Trophoblast cell (in vitro differentiated cells and primary cell): ENCODE measurements at regions not wholly inside any gene's neighbourhood (a gene's known extent, or its start where the extent isn't known, plus 50 kb on each side); places are given as distances from the start of the nearest gene placed in this dataset.

Experiments used
- DNase-seq, 2 donors: peaks; one replicate each; pipeline ENCODE4 v3.0.0-alpha.2; 2016
- H2AFZ ChIP-seq: 2 replicates; pipeline ENCODE4 v1.6.1; 2013; ENCODE audit warnings: low read length, moderate library complexity, mild to moderate bottlenecking; ENCODE audit not compliant: insufficient read depth, poor library complexity
- H2AK5ac ChIP-seq: 2 replicates; pipeline ENCODE4 v1.6.1; 2013; ENCODE audit warnings: mild to moderate bottlenecking, low read length
- H2BK120ac ChIP-seq: 2 replicates; pipeline ENCODE4 v1.6.1; 2013; ENCODE audit warnings: low read length, mild to moderate bottlenecking, moderate library complexity; ENCODE audit not compliant: insufficient read depth, poor library complexity
- H2BK12ac ChIP-seq: 2 replicates; pipeline ENCODE4 v1.6.1; 2013; ENCODE audit warnings: mild to moderate bottlenecking, low read length, moderate library complexity
- H2BK5ac ChIP-seq: 2 replicates; pipeline ENCODE4 v1.6.1; 2013; ENCODE audit warnings: low read length, low read depth, moderate library complexity, mild to moderate bottlenecking; ENCODE audit not compliant: poor library complexity
- H3K14ac ChIP-seq: 2 replicates; pipeline ENCODE4 v1.6.1; 2013; ENCODE audit warnings: mild to moderate bottlenecking, low read length
- H3K18ac ChIP-seq: 2 replicates; pipeline ENCODE4 v1.6.1; 2013; ENCODE audit warnings: mild to moderate bottlenecking, low read length
- H3K23ac ChIP-seq: 2 replicates; pipeline ENCODE4 v1.6.1; 2013; ENCODE audit warnings: low read length
- H3K27ac ChIP-seq: 2 replicates; pipeline ENCODE4 v1.5.1; 2013; ENCODE audit warnings: low read depth, mild to moderate bottlenecking, inconsistent platforms, low read length, moderate library complexity
- H3K27me3 ChIP-seq: 2 replicates; pipeline ENCODE4 v1.6.1; 2013; ENCODE audit warnings: inconsistent platforms, mild to moderate bottlenecking, low read length, moderate library complexity; ENCODE audit not compliant: insufficient read depth
- H3K36me3 ChIP-seq, 2 experiments: 1 replicate in 1 of 2; 2 replicates in 1 of 2; pipeline ENCODE4 v1.6.1; 2013; ENCODE audit warnings: low read length in 2 of 2, mild to moderate bottlenecking in 2 of 2, moderate library complexity in 1 of 2; ENCODE audit not compliant: insufficient read depth in 2 of 2, control insufficient read depth in 1 of 2
- H3K4ac ChIP-seq: 2 replicates; pipeline ENCODE4 v1.6.1; 2013; ENCODE audit warnings: low read depth, mild to moderate bottlenecking, low read length, moderate library complexity
- H3K4me1 ChIP-seq, 2 experiments: 1 replicate in 1 of 2; 2 replicates in 1 of 2; pipeline ENCODE4 v1.6.1; 2013; ENCODE audit warnings: low read length in 2 of 2, mild to moderate bottlenecking in 2 of 2, moderate library complexity in 1 of 2; ENCODE audit not compliant: insufficient read depth in 2 of 2, control insufficient read depth in 1 of 2
- H3K4me2 ChIP-seq: 2 replicates; pipeline ENCODE4 v1.6.1; 2013; ENCODE audit warnings: inconsistent platforms, mild to moderate bottlenecking, low read length, moderate library complexity
- H3K4me3 ChIP-seq: 2 replicates; pipeline ENCODE4 v1.5.1; 2013; ENCODE audit warnings: mild to moderate bottlenecking, low read depth, low read length, inconsistent platforms
- H3K79me1 ChIP-seq: one replicate; pipeline ENCODE4 v1.6.1; 2013; ENCODE audit warnings: low read length
- H3K79me2 ChIP-seq: 2 replicates; pipeline ENCODE4 v1.6.1; 2013; ENCODE audit warnings: low read length, mild to moderate bottlenecking; ENCODE audit not compliant: control insufficient read depth, insufficient read depth, poor library complexity
- H3K9ac ChIP-seq: 2 replicates; pipeline ENCODE4 v1.6.1; 2013; ENCODE audit warnings: mild to moderate bottlenecking, low read length
- H3K9me3 ChIP-seq: 2 replicates; pipeline ENCODE4 v1.6.1; 2013; ENCODE audit warnings: low read depth, mild to moderate bottlenecking, control low read depth, inconsistent platforms, low read length; ENCODE audit not compliant: insufficient read depth
- H4K12ac ChIP-seq: 2 replicates; pipeline ENCODE4 v1.6.1; 2013; ENCODE audit warnings: low read depth, mild to moderate bottlenecking, low read length, moderate library complexity
- H4K8ac ChIP-seq: 2 replicates; pipeline ENCODE4 v1.6.1; 2013; ENCODE audit warnings: low read depth, mild to moderate bottlenecking, low read length, moderate library complexity
- H4K91ac ChIP-seq: one replicate; pipeline ENCODE4 v1.6.1; 2013; ENCODE audit warnings: low read depth, mild to moderate bottlenecking, low read length, moderate library complexity
- WGBS: extraction: QIAGEN DNeasy Blood & Tissue Kit; methylation state at CpG from one replicate; pipeline ENCODE4 v1.1.7; 2013; ENCODE audit warnings: missing lambda C conversion rate; ENCODE audit not compliant: insufficient read length, insufficient coverage; ENCODE audit errors: extremely low coverage; 5-methylcytosine and 5-hydroxymethylcytosine counted together

DNA sequence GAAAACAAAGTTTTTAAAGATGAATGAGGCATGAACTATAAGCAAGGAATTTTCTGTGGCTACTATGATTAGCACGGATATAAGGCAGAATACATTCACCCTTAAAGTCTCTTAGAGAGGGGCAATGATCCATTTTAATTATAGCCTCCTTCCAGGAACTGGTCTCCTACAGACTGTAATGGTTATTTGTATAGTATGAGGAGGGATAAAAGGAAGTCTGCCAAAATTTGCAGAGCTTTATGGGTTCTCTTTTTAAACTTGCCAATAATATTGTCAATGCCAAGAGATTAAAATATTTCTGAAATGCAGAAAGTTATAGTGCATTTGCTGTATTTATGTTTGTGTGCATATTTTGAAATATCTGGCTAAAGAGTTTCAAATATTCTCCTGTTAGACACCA, 271.4 kb upstream of the LUZP2 start:
- H2BK5ac ChIP-seq, result no peak overlapping the region
- no peak overlapping the region for H3K23ac ChIP-seq
- H3K18ac ChIP-seq, result no peak overlapping the region
- H3K79me1 ChIP-seq, result no peaks in the 10 kb centered on the region
- H2AFZ ChIP-seq, result no peak overlapping the region
- H4K91ac ChIP-seq, result no peak overlapping the region
- no peak overlapping the region for H3K4me3 ChIP-seq
- WGBS, result no CpG with 5 or more reads among the region's 1 CpG
- H3K4me1 ChIP-seq, result no peaks in the 10 kb centered on the region
- H3K4ac ChIP-seq, result no peak overlapping the region
- H3K9ac ChIP-seq, result no peak overlapping the region
- no peak overlapping the region for H2AK5ac ChIP-seq
- H3K27me3 ChIP-seq, result no peaks in the 10 kb centered on the region
- no peak overlapping the region for H4K8ac ChIP-seq
- H2BK120ac ChIP-seq, result no peak overlapping the region
- H3K4me2 ChIP-seq, result no peak overlapping the region
- H4K12ac ChIP-seq, result no peak overlapping the region
- H3K14ac ChIP-seq, result no peak overlapping the region
- H3K9me3 ChIP-seq, result no peaks in the 10 kb centered on the region
- H3K79me2 ChIP-seq, result no peaks in the 10 kb centered on the region
- no peak overlapping the region for H3K27ac ChIP-seq
- no peaks in the 10 kb centered on the region for H3K36me3 ChIP-seq
- H2BK12ac ChIP-seq, result no peak overlapping the region
- DNase-seq, result no peak

DNA sequence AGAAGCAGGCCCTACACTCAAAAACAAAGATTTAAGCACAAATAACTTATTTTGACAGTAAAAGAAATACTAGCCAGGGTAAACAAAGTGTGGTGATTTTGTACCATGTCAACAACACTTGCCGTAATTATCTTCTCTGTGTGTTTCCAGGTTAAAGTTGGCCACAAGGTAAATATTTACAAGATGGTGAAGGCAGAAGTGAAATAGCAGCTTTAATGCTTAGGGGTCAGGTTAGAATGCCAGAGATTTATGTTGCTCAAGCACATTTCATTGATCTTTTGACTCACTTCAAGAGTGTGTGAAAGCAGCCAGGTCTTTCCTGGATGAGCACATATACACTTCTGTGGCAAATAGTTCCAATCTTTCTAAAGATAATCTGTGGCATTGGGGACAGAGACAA, 270.2 kb upstream of the LUZP2 start:
- WGBS, result no CpG with 5 or more reads among the region's 1 CpG
- H3K14ac ChIP-seq, result no peak overlapping the region
- H3K18ac ChIP-seq, result no peak overlapping the region
- H4K91ac ChIP-seq, result no peak overlapping the region
- H3K9me3 ChIP-seq, result no peaks in the 10 kb centered on the region
- H3K36me3 ChIP-seq, result no peaks in the 10 kb centered on the region
- H4K8ac ChIP-seq, result no peak overlapping the region
- H3K23ac ChIP-seq, result no peak overlapping the region
- H3K27me3 ChIP-seq, result no peaks in the 10 kb centered on the region
- H3K79me1 ChIP-seq, result no peaks in the 10 kb centered on the region
- no peak overlapping the region for H3K27ac ChIP-seq
- no peak overlapping the region for H2BK12ac ChIP-seq
- no peak overlapping the region for H2AK5ac ChIP-seq
- no peaks in the 10 kb centered on the region for H3K79me2 ChIP-seq
- no peak overlapping the region for H3K4me2 ChIP-seq
- no peaks in the 10 kb centered on the region for H3K4me1 ChIP-seq
- H3K9ac ChIP-seq, result no peak overlapping the region
- no peak overlapping the region for H3K4me3 ChIP-seq
- no peak for DNase-seq
- no peak overlapping the region for H2BK5ac ChIP-seq
- no peak overlapping the region for H2BK120ac ChIP-seq
- no peak overlapping the region for H3K4ac ChIP-seq
- no peak overlapping the region for H4K12ac ChIP-seq
- no peak overlapping the region for H2AFZ ChIP-seq

DNA sequence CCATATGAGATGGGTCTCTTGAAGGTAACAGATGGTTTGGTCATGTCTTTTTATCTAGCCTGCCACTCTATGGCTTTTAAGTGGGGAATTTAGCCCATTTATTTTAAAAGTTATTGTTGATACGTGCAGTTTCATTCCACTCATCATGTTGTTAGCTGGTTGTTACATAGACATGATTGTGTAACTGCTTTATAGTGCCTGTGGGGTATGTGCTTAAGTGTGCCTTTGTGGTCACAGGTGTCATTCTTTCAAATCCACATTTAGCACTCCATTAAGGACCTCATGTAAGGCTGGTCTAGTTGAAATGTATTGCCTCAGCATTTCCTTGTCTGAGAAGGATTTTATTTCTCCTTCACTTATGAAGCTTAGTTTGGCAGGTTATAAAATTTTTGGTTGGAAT, 263.8 kb upstream of the LUZP2 start:
- no CpG with 5 or more reads among the region's 1 CpG for WGBS
- Histone ChIP-seq H3K27me3 (no peaks in the 10 kb centered on the region), H4K12ac (no peak overlapping the region), H3K9ac (no peak overlapping the region), H4K91ac (no peak overlapping the region), H3K9me3 (no peaks in the 10 kb centered on the region), H3K79me2 (no peaks in the 10 kb centered on the region), H2BK5ac (no peak overlapping the region), H2BK120ac (no peak overlapping the region), H3K4me1 (no peaks in the 10 kb centered on the region), H2AFZ (no peak overlapping the region), H3K18ac (no peak overlapping the region), H3K4me2 (no peak overlapping the region), H3K23ac (no peak overlapping the region), H3K4me3 (no peak overlapping the region), H4K8ac (no peak overlapping the region), H3K79me1 (no peaks in the 10 kb centered on the region), H3K14ac (no peak overlapping the region), H2BK12ac (no peak overlapping the region), H3K27ac (no peak overlapping the region), H3K36me3 (no peaks in the 10 kb centered on the region), H3K4ac (no peak overlapping the region), H2AK5ac (no peak overlapping the region)
- no peak for DNase-seq

DNA sequence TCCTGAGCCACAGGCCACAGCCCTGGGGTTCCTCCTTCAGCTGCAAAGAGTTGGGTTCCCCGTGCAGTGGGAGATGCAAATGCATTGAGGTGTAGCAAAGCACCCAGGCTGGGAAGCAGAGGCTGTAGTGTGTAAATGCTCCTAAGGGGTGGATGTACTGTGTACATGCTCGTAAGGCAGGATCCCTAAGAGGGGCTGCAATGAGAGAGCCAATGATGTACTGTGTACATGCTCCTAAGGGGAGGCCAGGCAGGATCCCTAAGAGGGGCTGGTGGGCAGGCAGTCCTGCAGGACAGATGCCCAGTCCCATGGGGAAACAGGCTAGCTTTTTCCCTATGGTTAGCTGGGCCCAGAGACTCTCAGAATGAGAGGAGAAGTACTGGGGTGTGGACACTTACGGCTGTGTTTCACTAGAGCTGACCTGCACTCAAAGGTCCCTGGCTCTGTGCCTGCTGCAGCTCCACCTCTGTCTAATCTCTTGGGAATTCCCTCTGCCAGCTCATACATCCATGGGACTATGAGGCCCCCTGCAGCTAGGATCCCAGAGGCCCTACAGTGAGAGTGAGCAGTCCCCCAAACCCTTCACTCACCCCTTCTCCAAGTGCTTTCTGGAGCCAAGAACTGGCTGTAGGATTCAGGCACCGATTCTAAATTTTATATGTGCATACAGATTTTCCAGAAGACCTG, 261.9 kb upstream of the LUZP2 start:
- Histone ChIP-seq H3K4me3 (no peak overlapping the region), H3K4me1 (no peaks in the 10 kb centered on the region), H3K79me2 (no peaks in the 10 kb centered on the region), H3K9me3 (no peaks in the 10 kb centered on the region), H3K23ac (no peak overlapping the region), H3K9ac (no peak overlapping the region), H2AK5ac (no peak overlapping the region), H4K12ac (no peak overlapping the region), H4K8ac (no peak overlapping the region), H3K4me2 (no peak overlapping the region), H2BK120ac (no peak overlapping the region), H3K36me3 (no peaks in the 10 kb centered on the region), H3K14ac (no peak overlapping the region), H2AFZ (no peak overlapping the region), H3K79me1 (no peaks in the 10 kb centered on the region), H2BK12ac (no peak overlapping the region), H2BK5ac (no peak overlapping the region), H3K27me3 (no peaks in the 10 kb centered on the region), H4K91ac (no peak overlapping the region), H3K27ac (no peak overlapping the region), H3K18ac (no peak overlapping the region), H3K4ac (no peak overlapping the region)
- DNase-seq, result no peak
- no CpG with 5 or more reads among the region's 4 CpGs for WGBS
